ENCODE measurements at regions not wholly inside any gene's neighbourhood (a gene's known extent, or its start where the extent isn't known, plus 50 kb on each side); places are given as distances from the start of the nearest gene placed in this dataset.

GRCh38 chr5:3508395-3508794 lies 87.2 kb upstream of the IRX1 start:
- CTCF ChIA-PET = no interaction called here
- no peak for DNase-seq (ENCODE audit: low read depth, low spot score)
- no peak overlapping the region for H3K4me3 ChIP-seq (ENCODE audit: low read depth, low read length)
- TF ChIP-seq CTCF (IDR thresholded peaks at IDR 0.05; ENCODE audit: insufficient read depth, low read length, missing control alignments) = no peak
- POLR2A ChIA-PET = no interaction called here

GRCh38 chr5:3490957-3491507 lies 104.6 kb upstream of the IRX1 start:
- H3K4me3 ChIP-seq (ENCODE audit: low read depth, low read length) = no peak overlapping the region
- TF ChIP-seq CTCF (IDR thresholded peaks at IDR 0.05; ENCODE audit: insufficient read depth, low read length, missing control alignments) = no peak
- POLR2A ChIA-PET = no interaction called here
- no peak for DNase-seq (ENCODE audit: low read depth, low spot score)
- CTCF ChIA-PET = no interaction called here

- H3K4me3 ChIP-seq (ENCODE audit: low read depth, low read length) = no peak overlapping the region
- TF ChIP-seq CTCF (IDR thresholded peaks at IDR 0.05; ENCODE audit: insufficient read depth, low read length, missing control alignments) = no peak
- CTCF ChIA-PET = no interaction called here
- POLR2A ChIA-PET = no interaction called here
- no peak for DNase-seq (ENCODE audit: low read depth, low spot score)
Measured at GRCh38 chr5:3489239-3489843, 106.3 kb upstream of the IRX1 start.

- ChIA-PET POLR2A (no interaction called here), CTCF (no interaction called here)
- no peak overlapping the region for H3K4me3 ChIP-seq (ENCODE audit: low read depth, low read length)
- no peak for TF ChIP-seq CTCF (IDR thresholded peaks at IDR 0.05; ENCODE audit: insufficient read depth, low read length, missing control alignments)
- no peak for DNase-seq (ENCODE audit: low read depth, low spot score)
Measured at GRCh38 chr5:3484836-3485235, 110.8 kb upstream of the IRX1 start.

- no peak for TF ChIP-seq CTCF (IDR thresholded peaks at IDR 0.05; ENCODE audit: insufficient read depth, low read length, missing control alignments)
- H3K4me3 ChIP-seq (ENCODE audit: low read depth, low read length) = no peak overlapping the region
- POLR2A ChIA-PET = no interaction called here
- CTCF ChIA-PET = no interaction called here
- DNase-seq (ENCODE audit: low read depth, low spot score) = no peak
Measured at GRCh38 chr5:3481175-3481574, 114.5 kb upstream of the IRX1 start.

GRCh38 chr5:3475674-3476073 lies 120.0 kb upstream of the IRX1 start:
- H3K4me3 ChIP-seq (ENCODE audit: low read depth, low read length) = no peak overlapping the region
- ChIA-PET POLR2A (no interaction called here), CTCF (no interaction called here)
- no peak for TF ChIP-seq CTCF (IDR thresholded peaks at IDR 0.05; ENCODE audit: insufficient read depth, low read length, missing control alignments)
- no peak for DNase-seq (ENCODE audit: low read depth, low spot score)
